CD14-positive monocyte (primary cell): ENCODE measurements at regions not wholly inside any gene's neighbourhood (a gene's known extent, or its start where the extent isn't known, plus 50 kb on each side); places are given as distances from the start of the nearest gene placed in this dataset.

ENCODE experiments used
- DNase-seq, 3 donors: peaks; one replicate each; pipeline ENCODE4 v3.0.0-alpha.2; 2011 to 2022
- H2AFZ ChIP-seq: 2 replicates; pipeline ENCODE4 v1.6.0; 2012; ENCODE audit warnings: mild to moderate bottlenecking, low read depth, low read length, inconsistent platforms; ENCODE audit not compliant: insufficient read depth, poor library complexity, severe bottlenecking
- H3K27ac ChIP-seq, 2 donors: 1 replicate in 1 of 2; 2 replicates in 1 of 2; pipeline ENCODE4 v1.5.1; 2012 to 2013; ENCODE audit warnings: low read length in 2 of 2, control low read depth in 1 of 2, inconsistent platforms in 1 of 2, low read depth in 1 of 2, mild to moderate bottlenecking in 1 of 2
- H3K27me3 ChIP-seq, 2 donors: one replicate each; pipeline versions ENCODE4 v1.6.0 to v1.6.1; 2011 to 2013; ENCODE audit warnings: low read length in 2 of 2; ENCODE audit not compliant: control insufficient read depth in 2 of 2, insufficient read depth in 2 of 2
- H3K36me3 ChIP-seq, 2 donors: replicated peaks in 1 of 2; 1 replicate in 1 of 2; 2 replicates in 1 of 2; pipeline versions ENCODE4 v1.5.1 to v1.6.1; 2012 to 2013; ENCODE audit warnings: low read length in 2 of 2, control low read depth in 1 of 2, inconsistent platforms in 1 of 2, mild to moderate bottlenecking in 1 of 2; ENCODE audit not compliant: insufficient read depth in 2 of 2, control insufficient read depth in 1 of 2
- H3K4me1 ChIP-seq, 2 donors: 1 replicate in 1 of 2; 2 replicates in 1 of 2; pipeline versions ENCODE4 v1.5.1 to v1.6.1; 2012 to 2013; ENCODE audit warnings: low read length in 2 of 2, control low read depth in 1 of 2, inconsistent platforms in 1 of 2, mild to moderate bottlenecking in 1 of 2, moderate library complexity in 1 of 2; ENCODE audit not compliant: insufficient read depth in 2 of 2, control insufficient read depth in 1 of 2
- H3K4me2 ChIP-seq: replicated peaks from 2 replicates; pipeline ENCODE3; 2012; ENCODE audit warnings: low read length, moderate library complexity, mild to moderate bottlenecking; ENCODE audit not compliant: poor library complexity, severe bottlenecking; ENCODE audit errors: extremely low read depth
- H3K4me3 ChIP-seq, 3 experiments: fragments of 200-600 bp in 1 of 3; sonication (generic) in 1 of 3; replicated peaks in 1 of 3; 1 replicate in 2 of 3; 2 replicates in 1 of 3; pipeline ENCODE4 v1.5.1; 2011 to 2013; ENCODE audit warnings: low read length in 3 of 3, mild to moderate bottlenecking in 3 of 3, control low read depth in 2 of 3, low read depth in 2 of 3, inconsistent platforms in 1 of 3, moderate library complexity in 1 of 3
- H3K79me2 ChIP-seq: 2 replicates; pipeline ENCODE4 v1.6.0; 2012; ENCODE audit warnings: mild to moderate bottlenecking, control low read depth, inconsistent platforms, low read length, moderate library complexity; ENCODE audit not compliant: insufficient read depth
- H3K9ac ChIP-seq: 2 replicates; pipeline ENCODE4 v1.6.0; 2017; ENCODE audit warnings: low read length, mild to moderate bottlenecking; ENCODE audit not compliant: insufficient read depth, poor library complexity, severe bottlenecking
- H3K9me3 ChIP-seq, 2 donors: replicated peaks in 1 of 2; 1 replicate in 1 of 2; 2 replicates in 1 of 2; pipeline versions ENCODE4 v1.5.1 to v1.6.1; 2012 to 2013; ENCODE audit warnings: low read length in 2 of 2, control low read depth in 1 of 2; ENCODE audit not compliant: control insufficient read depth in 1 of 2, insufficient read depth in 1 of 2
- H4K20me1 ChIP-seq: 2 replicates; pipeline ENCODE4 v1.6.0; 2012; ENCODE audit warnings: mild to moderate bottlenecking, low read length, control low read depth, moderate library complexity; ENCODE audit not compliant: insufficient read depth
- H3K27ac Mint-ChIP-seq, 7 donors: one replicate each; pipeline ENCODE4 v1.8.0; 2020; ENCODE audit warnings: mild to moderate bottlenecking in 7 of 7, mixed read lengths in 7 of 7, moderate library complexity in 6 of 7, inconsistent platforms in 2 of 7
- H3K27me3 Mint-ChIP-seq, 3 donors: one replicate each; pipeline ENCODE4 v1.8.0; 2021 to 2022; ENCODE audit warnings: low read depth in 3 of 3, mild to moderate bottlenecking in 3 of 3, mixed read lengths in 3 of 3, moderate library complexity in 3 of 3, inconsistent platforms in 1 of 3
- H3K36me3 Mint-ChIP-seq, 2 donors: one replicate each; pipeline ENCODE4 v1.8.0; 2020; ENCODE audit warnings: mixed read lengths in 2 of 2, inconsistent platforms in 1 of 2, mild to moderate bottlenecking in 1 of 2
- H3K4me1 Mint-ChIP-seq: one replicate; pipeline ENCODE4 v1.8.0; 2020; ENCODE audit warnings: mild to moderate bottlenecking, mixed read lengths
- H3K4me3 Mint-ChIP-seq, 2 donors: one replicate each; pipeline ENCODE4 v1.8.0; 2020; ENCODE audit warnings: mild to moderate bottlenecking in 2 of 2, mixed read lengths in 2 of 2, moderate library complexity in 1 of 2
- H3K9me3 Mint-ChIP-seq, 7 donors: one replicate each; pipeline ENCODE4 v1.8.0; 2020 to 2022; ENCODE audit warnings: mixed read lengths in 7 of 7, mild to moderate bottlenecking in 6 of 7, moderate library complexity in 6 of 7, inconsistent platforms in 2 of 7
- WGBS: methylation state at CpG from one replicate; pipeline ENCODE4 v1.1.5; 2013; ENCODE audit warnings: missing lambda C conversion rate; ENCODE audit not compliant: insufficient coverage; 5-methylcytosine and 5-hydroxymethylcytosine counted together
- intact Hi-C, 2 donors: fragments of 100-400 bp; cut with micrococcal nuclease; formaldehyde crosslinking; loops; one replicate each; pipeline versions ENCODE4 v1.15.0 to v1.15.1; 2023
- TF ChIP-seq, protein P1 (sequence below): fragments of 200-600 bp; IDR thresholded peaks from one replicate; pipeline ENCODE4 v1.8.0; 2022; ENCODE audit warnings: antibody characterized with exemption, mild to moderate bottlenecking

DNA sequence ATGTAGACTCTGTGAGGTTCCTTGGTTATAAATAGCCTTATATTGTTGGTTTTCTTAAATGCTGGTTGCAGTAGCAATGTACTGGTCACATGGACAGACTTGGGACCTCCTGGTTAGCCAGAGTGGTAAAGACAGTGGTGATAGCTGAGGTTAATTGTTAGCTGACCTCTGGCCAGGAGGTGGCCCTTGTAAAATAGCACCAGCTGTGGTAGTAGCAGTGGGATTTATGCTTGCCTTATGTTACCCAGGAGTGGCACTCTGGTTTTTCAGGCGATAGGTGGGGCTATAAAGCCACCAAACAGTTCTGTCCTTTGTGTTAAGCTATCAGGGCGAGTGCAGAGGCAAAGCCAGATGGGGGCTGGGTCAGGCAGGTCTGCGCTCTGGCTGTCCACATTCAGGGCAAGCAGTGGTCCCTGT lies 94.8 kb upstream of the SRD5A2 start:
- Mint-ChIP-seq H3K4me1 (no peaks in the 10 kb centered on the region), H3K4me3 (no peak overlapping the region), H3K9me3 (peaks cover 6 to 36% (median 26%) of the 10 kb centered on the region in 7 donors), H3K36me3 (no peaks in the 10 kb centered on the region), H3K27me3 (peaks cover 0 to 5% (median 0%) of the 10 kb centered on the region in 3 donors), H3K27ac (no peak overlapping the region)
- Histone ChIP-seq H3K9ac (no peak overlapping the region), H3K27me3 (no peaks in the 10 kb centered on the region), H3K27ac (no peak overlapping the region), H3K4me2 (no peak overlapping the region), H3K4me3 (no peak overlapping the region), H3K9me3 (peaks cover 20 to 24% of the 10 kb centered on the region in 2 donors), H3K36me3 (no peaks in the 10 kb centered on the region), H3K79me2 (no peaks in the 10 kb centered on the region), H3K4me1 (no peaks in the 10 kb centered on the region), H2AFZ (no peak overlapping the region), H4K20me1 (no peaks in the 10 kb centered on the region)
- intact Hi-C loops: no loop called here
- DNase-seq: no peak
- TF ChIP-seq, protein P1, sequence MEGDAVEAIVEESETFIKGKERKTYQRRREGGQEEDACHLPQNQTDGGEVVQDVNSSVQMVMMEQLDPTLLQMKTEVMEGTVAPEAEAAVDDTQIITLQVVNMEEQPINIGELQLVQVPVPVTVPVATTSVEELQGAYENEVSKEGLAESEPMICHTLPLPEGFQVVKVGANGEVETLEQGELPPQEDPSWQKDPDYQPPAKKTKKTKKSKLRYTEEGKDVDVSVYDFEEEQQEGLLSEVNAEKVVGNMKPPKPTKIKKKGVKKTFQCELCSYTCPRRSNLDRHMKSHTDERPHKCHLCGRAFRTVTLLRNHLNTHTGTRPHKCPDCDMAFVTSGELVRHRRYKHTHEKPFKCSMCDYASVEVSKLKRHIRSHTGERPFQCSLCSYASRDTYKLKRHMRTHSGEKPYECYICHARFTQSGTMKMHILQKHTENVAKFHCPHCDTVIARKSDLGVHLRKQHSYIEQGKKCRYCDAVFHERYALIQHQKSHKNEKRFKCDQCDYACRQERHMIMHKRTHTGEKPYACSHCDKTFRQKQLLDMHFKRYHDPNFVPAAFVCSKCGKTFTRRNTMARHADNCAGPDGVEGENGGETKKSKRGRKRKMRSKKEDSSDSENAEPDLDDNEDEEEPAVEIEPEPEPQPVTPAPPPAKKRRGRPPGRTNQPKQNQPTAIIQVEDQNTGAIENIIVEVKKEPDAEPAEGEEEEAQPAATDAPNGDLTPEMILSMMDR: no peak
- WGBS: 55% methylated on average over 3 of the region's 3 CpGs

DNA sequence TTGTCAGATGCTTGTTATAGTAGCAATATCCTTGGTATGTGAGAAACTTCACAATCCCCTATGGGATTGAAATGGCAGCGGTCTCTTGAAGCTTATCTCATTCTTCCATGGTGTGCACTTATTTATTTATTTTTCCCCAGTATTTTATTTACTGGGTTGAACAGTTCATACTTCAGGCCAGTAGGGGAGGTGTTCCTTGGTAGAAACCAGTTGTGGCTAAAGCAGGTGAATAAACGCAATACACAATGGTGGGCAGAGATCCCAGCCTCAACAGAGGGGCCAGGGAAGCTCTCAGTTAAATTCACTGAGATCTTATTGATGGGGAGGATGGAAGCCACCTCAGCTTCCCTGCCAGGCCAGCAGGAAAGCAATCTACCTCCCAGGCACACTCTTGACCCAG lies 93.7 kb upstream of the SRD5A2 start:
- TF ChIP-seq, protein P1: no peak
- Histone ChIP-seq H3K27me3 (no peaks in the 10 kb centered on the region), H3K4me1 (no peaks in the 10 kb centered on the region), H3K4me3 (no peak overlapping the region), H3K9me3 (peaks cover 20 to 24% of the 10 kb centered on the region in 2 donors), H3K36me3 (no peaks in the 10 kb centered on the region), H3K27ac (no peak overlapping the region), H4K20me1 (no peaks in the 10 kb centered on the region), H2AFZ (no peak overlapping the region), H3K4me2 (no peak overlapping the region), H3K9ac (no peak overlapping the region), H3K79me2 (no peaks in the 10 kb centered on the region)
- Mint-ChIP-seq H3K27me3 (peaks cover 0 to 5% (median 0%) of the 10 kb centered on the region in 3 donors), H3K4me1 (no peaks in the 10 kb centered on the region), H3K4me3 (no peak overlapping the region), H3K9me3 (peaks cover 4 to 29% (median 25%) of the 10 kb centered on the region in 7 donors), H3K36me3 (no peaks in the 10 kb centered on the region), H3K27ac (no peak overlapping the region)
- DNase-seq: no peak
- 100% methylated on average over 1 of the region's 2 CpGs for WGBS
- intact Hi-C loops: no loop called here
